ENCODE measurements at regions not wholly inside any gene's neighbourhood (a gene's known extent, or its start where the extent isn't known, plus 50 kb on each side); places are given as distances from the start of the nearest gene placed in this dataset.
A peak's percentile ranks its signal among the peaks of the same experiment; 100 is the strongest.

DNA sequence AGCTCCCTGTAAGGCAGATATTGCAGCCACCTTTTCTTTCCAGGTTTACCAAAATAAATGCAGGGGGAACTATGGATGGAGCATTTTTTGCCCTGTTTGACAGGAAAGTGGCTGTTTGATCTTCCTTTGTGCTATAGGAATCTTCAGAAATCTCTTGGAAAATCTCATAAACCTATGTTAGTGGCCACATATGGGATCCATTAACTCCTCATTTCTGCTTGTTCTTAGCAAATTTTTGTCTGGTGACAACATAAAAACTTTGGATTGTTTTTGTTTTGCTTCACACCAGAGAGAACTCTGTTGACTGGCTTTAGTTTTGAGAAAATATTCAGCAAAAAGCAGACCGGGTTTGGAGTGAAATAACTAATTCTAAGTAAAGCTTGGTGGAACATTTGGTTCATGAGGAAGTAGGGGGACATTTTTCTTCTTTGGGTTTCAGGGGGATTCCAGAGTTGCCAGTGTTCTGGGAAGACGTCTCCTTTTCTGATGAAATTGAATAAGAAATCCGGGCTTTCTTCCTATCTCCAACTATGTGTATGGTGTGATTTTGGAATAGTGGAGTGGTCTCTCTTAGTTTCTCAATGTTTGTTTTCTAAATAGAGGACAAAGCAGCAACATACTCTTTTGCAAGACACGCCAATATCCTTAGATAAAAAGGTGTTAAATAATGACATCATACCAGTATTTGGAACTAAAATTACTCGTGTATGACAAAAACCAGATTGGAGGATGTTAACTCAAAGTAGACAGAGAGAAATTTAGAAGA, 174.4 kb downstream of the ICOS start:
- DNase-seq, result no peak

DNA sequence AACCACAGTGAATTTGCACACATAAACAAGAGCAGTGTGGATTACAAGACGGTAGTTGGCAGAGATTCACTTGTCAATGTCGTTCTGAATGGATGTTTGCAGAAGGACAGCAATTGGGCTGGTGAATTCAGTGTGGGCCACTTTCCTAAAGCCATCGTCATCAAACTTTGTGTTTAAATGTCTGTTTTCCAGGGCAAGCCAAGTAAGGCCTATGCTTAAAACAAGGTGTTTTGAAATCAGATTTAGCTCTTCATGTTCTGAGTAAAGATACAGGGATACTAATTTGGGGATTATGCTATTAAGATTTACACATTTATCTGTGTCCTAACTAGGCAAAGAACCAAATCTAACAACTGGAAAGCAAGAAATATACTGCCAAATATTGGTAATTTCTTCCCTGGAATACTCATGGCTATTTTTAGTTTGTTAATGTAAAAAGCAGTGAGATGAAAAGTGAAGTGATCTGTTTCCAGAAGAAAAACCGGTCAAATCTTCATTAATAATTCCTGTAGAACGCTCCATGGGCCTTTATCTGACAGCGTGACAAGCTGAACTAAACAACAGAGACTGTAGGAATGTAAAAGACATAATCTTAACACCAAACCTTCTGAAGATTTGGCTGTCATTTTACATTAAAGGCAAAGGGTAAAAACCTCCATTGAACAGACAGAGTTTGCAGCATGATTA, 175.7 kb downstream of the ICOS start:
- DNase-seq, result no peak

DNA sequence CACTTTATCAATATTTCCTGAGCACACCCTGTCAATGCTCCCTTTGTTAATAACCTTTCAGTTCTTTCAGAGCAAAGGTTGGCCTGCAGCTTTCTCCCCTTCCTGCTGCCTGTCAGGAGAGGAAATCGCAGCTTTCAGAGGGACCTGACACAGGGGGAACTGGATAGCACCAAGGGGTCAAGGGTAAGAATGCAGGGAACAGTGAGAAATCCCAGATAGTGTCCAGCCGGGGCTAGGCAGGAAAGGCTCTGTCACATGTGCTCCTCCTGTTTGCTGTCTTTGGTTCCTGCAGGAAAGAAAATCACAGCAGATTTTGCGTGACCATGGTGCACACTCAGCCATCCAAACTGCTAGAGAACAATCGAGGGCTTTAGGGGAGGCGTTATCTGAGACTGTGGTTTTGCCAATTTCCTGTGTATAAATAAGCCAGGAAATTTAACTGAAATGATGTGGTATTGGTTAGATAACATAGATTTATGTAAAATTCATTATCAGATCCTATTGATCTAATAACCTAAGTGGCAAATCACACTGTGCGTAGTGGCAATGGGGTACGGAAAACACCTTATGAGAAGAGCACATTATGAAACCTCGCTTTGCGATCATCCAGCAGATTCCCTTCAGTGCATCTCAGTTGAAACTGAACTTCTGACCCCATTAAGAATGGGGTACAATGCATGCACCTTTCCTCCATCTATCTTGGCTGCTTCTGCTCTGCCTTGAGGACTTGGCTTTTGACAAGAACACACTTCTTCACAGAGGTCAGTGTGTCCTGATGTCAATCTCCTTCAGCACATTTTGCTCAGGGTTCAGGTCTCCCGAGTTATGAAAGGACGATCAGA, 178.0 kb downstream of the ICOS start:
- DNase-seq, result no peak

DNA sequence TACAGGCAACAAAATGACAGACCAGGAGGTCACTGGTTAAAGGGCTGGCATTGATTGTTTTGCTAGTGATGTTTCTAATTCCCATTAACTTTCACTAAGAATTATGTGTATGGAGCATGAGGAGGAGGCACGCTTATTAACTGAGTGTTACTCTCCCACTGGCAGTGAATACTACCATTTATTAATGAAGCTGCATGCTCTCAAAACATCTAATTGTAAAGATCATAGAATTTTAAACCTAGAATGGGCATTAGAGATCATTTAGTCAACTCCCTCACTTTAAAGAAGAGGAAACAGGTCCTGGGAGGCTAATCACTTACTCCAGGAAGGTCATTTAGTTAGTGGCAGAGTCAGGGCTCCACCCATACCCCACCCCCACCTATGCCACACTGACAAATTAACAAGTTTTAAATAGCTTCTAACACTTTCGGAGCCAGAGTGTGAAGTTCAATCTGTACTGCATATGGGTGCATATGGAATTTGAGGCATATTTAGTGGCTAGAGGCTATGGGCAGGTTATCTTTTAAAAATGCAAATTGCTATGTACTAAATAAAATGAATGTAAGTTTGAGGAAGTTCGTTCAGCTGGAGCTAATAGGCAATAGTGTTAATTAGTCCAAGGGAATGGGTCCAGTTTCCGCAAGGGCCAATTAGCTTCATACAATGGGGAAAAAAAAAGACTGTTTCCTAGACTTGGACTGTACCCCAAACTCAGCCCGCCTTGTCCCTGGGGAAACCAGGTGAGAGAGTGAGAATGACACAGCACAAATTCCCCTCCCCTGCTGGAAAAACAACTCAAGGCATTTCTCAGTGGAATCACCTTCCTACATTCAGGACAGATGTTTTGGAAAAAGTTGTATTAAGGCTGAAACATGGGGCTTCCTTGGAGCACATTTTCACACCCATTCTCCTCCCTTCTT, 178.8 kb downstream of the ICOS start:
- DNase-seq, result no peak

DNA sequence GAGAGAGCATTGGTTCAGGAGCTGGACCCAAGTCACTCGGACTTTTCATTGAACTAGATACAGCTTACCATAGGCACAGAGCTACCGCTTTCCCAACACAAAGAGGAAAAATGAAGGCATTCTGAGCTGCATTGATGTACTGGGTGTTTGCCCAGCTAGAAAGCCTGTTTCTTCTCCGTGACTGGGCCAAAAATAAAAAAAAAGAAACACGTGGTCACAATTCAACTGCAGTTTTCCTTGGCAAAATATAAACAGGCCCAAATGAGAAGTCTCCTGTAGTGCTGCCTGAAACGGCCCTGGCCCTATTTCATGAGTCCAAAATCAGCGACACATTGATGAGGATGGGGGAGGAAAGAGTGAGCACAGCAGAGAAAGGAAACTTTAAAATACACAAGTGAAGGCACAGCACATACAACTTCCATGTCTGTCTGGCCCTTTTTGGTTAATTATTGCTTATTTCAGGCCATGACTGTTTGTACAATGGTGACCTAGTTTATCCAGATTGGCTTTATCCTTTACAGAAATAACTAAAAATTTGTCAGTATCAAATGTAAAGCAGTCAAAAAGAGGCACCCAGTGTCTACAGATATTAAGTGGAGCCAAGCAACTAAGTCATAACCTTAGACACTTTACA, 179.7 kb downstream of the ICOS start:
- DNase-seq, result no peak

GRCh38 chr2:204122425-204122824, 185.9 kb downstream of the ICOS start:
- DNase-seq, result no peak

GRCh38 chr2:204124140-204124750, 187.7 kb downstream of the ICOS start:
- DNase-seq, result no peak

- no peak for DNase-seq
Observed at GRCh38 chr2:204126705-204127104, 190.1 kb downstream of the ICOS start.

- no peak for DNase-seq
Observed at GRCh38 chr2:204127238-204127637, 190.7 kb downstream of the ICOS start.

DNA sequence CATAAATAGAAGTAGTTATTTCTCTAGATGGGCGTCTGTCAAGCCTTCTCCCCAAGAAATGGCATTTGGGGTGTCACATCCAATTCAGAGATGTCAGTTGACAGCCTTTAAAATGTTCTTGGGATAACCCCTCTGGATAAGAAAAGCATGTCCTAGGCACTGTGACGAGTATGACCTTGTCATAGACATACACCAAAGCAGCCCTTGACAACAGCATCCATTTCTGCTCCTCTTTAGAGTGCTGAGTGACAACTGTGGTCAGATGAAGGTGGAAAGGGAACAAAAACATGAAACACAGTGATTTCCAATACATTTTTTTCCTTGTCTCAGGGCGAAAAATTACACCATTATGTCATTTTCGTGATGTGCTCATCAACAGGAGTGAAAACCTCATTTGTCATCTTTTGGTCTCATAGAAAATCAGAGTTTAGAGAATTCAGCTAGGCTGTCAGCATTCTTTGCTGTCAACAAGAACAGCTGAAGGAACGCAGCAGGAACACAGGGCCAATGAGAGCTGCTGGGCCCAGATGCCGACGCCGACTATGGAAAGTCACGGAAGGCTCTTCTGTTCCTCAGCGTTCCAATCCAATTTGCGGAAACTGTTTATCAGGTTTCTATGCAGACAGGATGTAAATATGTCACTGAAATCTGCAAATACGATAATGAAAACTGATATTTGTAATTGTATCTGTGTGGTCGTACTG, 193.2 kb downstream of the ICOS start:
- no peak for DNase-seq

DNA sequence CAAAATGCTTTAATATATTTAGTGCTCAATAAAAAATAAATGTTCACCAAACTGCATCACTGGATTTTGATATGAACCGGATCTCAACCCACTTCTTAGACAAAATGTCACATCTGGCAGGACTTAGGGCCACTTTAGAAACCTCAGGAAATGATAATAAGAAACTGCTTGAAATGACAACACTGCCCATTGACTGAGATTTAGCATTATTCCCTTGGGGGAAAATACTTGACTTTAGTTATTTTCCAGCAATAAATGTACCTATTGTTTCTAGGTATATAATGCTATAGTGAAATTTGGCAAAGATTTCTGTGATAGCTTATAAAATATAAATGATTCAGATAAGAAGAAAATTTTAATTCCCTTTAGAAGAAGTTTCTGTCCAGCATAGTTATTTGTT, 195.1 kb downstream of the ICOS start:
- DNase-seq, result no peak

DNA sequence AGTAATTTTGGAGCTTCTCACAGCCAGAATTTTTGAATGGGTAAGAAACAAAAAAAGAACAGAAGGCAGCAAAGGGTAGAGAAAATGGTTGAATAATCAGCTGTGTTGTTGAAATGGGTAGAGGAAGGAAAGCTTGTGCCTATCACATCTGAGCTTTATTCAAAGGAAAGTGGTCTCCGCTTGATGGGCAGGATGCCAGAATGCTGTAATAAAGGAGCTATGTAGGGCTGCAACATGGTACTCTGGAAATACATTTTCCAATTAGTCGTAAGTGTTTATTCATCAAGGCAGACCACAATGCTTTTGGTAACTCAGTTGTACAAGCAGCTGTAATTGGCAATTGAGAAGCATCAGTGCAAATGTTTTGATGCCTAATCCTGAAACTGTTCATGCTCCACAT, 196.9 kb downstream of the ICOS start:
- DNase-seq, result no peak

DNA sequence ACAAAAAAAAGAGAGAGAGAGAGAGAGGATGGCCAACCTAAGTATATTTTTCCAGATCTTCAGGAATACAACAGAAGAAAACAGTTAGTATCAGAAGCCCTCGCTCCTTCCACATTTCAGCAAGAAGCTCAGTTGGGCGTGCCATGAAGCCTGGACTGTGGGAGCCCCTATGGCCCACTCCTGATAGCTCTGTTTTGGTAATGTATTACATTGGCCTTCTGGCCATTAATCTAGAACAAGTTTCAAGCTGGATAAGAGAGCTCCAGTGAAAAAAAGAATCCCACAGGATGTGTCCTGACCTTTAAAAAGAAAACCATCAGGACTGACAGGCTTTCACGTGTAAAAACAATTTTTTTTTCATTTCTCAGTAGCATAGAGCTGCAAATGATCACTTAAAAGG, 197.9 kb downstream of the ICOS start:
- no peak for DNase-seq

DNA sequence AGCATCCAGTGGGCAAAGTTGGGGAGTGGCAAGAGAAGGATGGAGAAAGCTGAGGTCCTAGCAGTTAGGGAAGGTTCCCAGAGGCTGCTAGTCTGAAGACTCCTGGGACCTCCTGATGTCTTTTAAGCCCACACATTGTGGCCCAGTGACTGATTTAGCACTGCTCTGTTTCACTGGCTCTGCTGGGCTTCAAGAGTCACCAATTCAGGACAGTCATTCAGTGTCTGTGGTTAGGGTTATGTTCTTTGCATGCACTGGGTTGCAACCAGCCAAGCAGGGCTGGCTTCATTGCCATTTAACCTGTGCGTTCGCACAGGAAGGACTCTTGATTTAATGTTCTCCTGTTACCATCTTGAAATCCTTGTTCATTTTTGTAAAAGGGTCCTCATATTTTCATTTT, 199.2 kb downstream of the ICOS start:
- DNase-seq, result no peak

- no peak for DNase-seq
Observed at GRCh38 chr2:204138206-204138605, 201.6 kb downstream of the ICOS start.

DNA sequence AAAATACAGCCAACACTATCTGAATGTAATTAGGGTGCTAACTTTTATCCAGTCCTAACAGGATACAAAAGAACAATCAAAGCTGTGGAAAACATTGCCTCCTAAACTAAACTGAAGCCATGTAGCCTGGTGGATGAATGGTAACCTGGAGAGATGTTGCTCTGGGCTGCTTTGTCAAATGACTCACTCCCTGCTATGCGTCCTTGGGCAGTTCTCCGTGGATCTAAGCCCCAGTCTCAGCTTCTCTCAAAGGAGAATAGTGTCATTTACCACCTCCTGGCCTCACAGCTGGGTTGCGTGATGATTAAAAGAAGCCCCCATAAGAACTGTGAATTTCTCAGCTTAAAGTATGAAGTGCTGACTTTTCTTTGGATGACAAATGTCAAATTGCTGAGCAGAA, 203.7 kb downstream of the ICOS start:
- DNase-seq, result no peak

DNA sequence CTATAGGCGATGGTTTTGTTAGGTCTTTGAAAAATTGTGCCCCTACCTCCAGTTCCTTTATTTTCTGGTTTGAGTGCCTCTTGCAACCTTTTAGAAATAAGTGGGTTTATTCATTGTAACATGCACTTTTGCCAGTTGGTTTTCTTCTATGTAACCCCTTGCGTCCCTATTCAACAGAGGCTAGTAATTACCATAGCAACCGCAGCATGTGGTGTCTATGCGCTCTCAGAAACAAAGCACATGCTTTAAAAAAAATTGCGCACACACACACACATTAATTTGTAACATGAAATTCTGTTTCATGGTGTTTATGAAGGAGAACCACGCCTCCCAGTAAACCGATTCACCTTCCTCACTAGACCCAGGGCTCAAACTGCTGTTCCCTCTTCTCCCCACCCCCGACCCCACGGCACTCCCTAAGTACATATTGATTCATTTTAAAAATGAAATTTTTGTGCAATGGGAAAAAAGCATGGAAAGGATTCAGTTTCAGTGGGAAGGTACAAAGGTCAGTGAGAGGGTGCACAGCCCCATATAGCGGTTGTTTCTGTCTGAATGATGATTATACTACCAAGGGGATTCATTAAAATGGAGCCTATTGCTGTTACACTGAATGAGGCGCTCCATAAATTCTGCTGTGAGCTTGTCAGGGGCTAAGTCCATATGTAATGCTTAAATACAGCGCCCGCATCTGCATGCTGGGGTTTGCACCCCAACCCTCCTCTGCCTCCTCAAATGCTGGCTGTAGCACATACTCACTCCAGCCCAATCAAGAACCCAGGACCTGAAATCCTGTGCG, 206.9 kb downstream of the ICOS start:
- DNase-seq, result no peak

GRCh38 chr2:204144492-204144891, 207.9 kb downstream of the ICOS start:
- DNase-seq, result no peak

DNA sequence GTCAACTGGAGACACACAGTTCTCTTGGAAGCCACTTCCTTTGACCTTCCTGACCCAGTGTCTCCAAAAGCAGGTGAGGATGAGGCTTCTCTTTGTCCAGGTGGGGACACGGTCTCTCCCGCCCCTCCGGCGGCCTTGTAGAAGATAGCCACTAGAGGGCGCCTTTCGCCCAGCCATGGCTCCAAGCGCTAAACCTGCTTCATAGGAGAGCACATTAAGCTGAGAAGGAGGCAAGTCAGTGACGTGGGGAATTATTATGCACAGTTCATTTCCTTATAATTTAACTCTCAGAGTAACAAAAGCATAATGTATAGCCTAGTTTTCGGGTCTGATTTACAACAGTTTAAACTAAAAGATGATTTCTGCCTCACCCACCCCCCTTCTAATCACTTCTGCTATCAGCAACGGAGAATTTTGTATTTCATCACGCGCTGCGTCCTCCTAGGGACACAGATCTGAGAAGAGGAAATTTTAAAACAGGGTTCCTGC, 208.7 kb downstream of the ICOS start:
- peak; percentile 60 for DNase-seq

DNA sequence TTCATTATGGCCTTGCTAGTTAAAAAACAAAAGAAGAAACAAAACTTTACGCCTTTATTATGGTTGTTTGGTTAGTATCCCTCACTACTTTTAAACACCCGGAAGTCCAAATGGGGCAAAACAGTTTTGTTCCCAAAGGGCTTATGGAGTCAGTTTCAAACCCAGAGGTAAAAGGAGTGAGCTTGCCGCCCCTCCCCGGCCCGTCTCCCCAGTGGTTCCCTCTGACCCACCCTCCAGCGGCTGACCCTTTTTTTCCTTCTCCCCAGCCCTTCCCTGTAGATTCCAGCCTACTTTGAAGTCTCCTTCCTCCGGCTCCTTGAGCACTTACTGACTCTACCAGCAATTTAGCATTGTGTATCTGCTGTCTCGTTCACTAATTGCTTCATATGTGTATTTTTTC, 209.2 kb downstream of the ICOS start:
- DNase-seq, result no peak
